DND-41 (cell line): ENCODE measurements at regions not wholly inside any gene's neighbourhood (a gene's known extent, or its start where the extent isn't known, plus 50 kb on each side); places are given as distances from the start of the nearest gene placed in this dataset.

Experiments used
- ATAC-seq: fragments of 200-7000 bp; cut with Tn5 transposase; 3 replicates; pipeline ENCODE4 v1.9.1; 2021; ENCODE audit warnings: low read depth; ENCODE audit not compliant: insufficient read depth
- DNase-seq: peaks from one replicate; pipeline ENCODE4 v3.0.0-alpha.2; 2020
- H2AFZ ChIP-seq: 2 replicates; pipeline ENCODE4 v1.6.0; 2012; ENCODE audit warnings: low read depth, low read length
- H3K27ac ChIP-seq: 2 replicates; pipeline ENCODE4 v1.5.1; 2012; ENCODE audit warnings: low read length, inconsistent platforms
- H3K27me3 ChIP-seq: fragments of 200-600 bp; sonication (generic); 2 replicates; pipeline ENCODE4 v1.6.0; 2012; ENCODE audit warnings: low read length, mild to moderate bottlenecking, inconsistent platforms; ENCODE audit not compliant: insufficient read depth, poor library complexity
- H3K36me3 ChIP-seq: 2 replicates; pipeline ENCODE4 v1.5.1; 2012; ENCODE audit warnings: low read length, inconsistent platforms; ENCODE audit not compliant: insufficient read depth
- H3K4me1 ChIP-seq: 2 replicates; pipeline ENCODE4 v1.5.1; 2012; ENCODE audit warnings: mild to moderate bottlenecking, low read length; ENCODE audit not compliant: insufficient read depth
- H3K4me2 ChIP-seq: 2 replicates; pipeline ENCODE4 v1.6.0; 2012; ENCODE audit warnings: mild to moderate bottlenecking, moderate library complexity, low read length, inconsistent platforms; ENCODE audit not compliant: insufficient read depth
- H3K4me3 ChIP-seq, 2 experiments: fragments of 200-600 bp in 1 of 2; shearing (Covaris generic) in 1 of 2; 2 replicates each; pipeline ENCODE4 v1.5.1; 2012 to 2016; ENCODE audit warnings: inconsistent platforms in 2 of 2, low read length in 2 of 2, mild to moderate bottlenecking in 2 of 2, low read depth in 1 of 2, moderate library complexity in 1 of 2
- H3K79me2 ChIP-seq: 2 replicates; pipeline ENCODE4 v1.6.0; 2012; ENCODE audit warnings: low read length, inconsistent platforms; ENCODE audit not compliant: insufficient read depth
- H3K9ac ChIP-seq: 2 replicates; pipeline ENCODE4 v1.6.0; 2012; ENCODE audit warnings: low read depth, mild to moderate bottlenecking, inconsistent platforms, low read length, moderate library complexity
- H3K9me3 ChIP-seq: 2 replicates; pipeline ENCODE4 v1.5.1; 2012; ENCODE audit warnings: low read length, moderate library complexity, mild to moderate bottlenecking, inconsistent platforms; ENCODE audit not compliant: insufficient read depth, severe bottlenecking
- H4K20me1 ChIP-seq: 2 replicates; pipeline ENCODE4 v1.6.0; 2012; ENCODE audit warnings: low read length; ENCODE audit not compliant: insufficient read depth
- EZH2 ChIP-seq: IDR thresholded peaks from 3 replicates; pipeline ENCODE4 v1.6.1; 2012; ENCODE audit warnings: borderline replicate concordance, low read depth, mild to moderate bottlenecking, moderate library complexity, low read length, inconsistent platforms; ENCODE audit not compliant: severe bottlenecking
- TF ChIP-seq, protein P1 (sequence below): IDR thresholded peaks from 2 replicates; pipeline ENCODE4 v1.5.1; 2012; ENCODE audit warnings: borderline replicate concordance, low read length, moderate library complexity, mild to moderate bottlenecking; ENCODE audit not compliant: poor library complexity, severe bottlenecking; ENCODE audit errors: extremely low read depth

DNA sequence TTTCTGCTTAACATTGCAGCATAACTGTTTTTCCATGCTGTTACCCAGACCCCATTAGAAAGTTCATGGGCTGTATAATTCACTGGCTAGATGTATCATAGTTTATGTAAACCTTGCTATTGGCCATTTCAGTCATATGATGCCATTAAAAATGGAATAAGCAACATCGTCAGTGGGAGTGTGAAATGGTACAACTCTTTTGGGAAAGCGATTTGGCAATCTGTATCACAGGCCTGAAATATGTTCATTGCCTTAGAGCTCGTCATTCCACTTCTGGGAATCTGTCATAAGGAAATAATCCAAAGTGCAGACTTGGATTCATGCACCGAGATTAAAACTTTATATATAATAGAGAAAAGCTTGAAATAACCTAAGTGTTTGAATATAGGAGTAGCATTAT lies 77.9 kb upstream of the KLF4 start:
- no peak overlapping the region for H3K4me2 ChIP-seq
- DNase-seq, result no peak
- H4K20me1 ChIP-seq, result no peaks in the 10 kb centered on the region
- no peaks in the 10 kb centered on the region for H3K79me2 ChIP-seq
- ATAC-seq, result no peak
- H3K36me3 ChIP-seq, result no peaks in the 10 kb centered on the region
- no peak overlapping the region for H3K27ac ChIP-seq
- no peak for TF ChIP-seq EZH2
- TF ChIP-seq, protein P1, sequence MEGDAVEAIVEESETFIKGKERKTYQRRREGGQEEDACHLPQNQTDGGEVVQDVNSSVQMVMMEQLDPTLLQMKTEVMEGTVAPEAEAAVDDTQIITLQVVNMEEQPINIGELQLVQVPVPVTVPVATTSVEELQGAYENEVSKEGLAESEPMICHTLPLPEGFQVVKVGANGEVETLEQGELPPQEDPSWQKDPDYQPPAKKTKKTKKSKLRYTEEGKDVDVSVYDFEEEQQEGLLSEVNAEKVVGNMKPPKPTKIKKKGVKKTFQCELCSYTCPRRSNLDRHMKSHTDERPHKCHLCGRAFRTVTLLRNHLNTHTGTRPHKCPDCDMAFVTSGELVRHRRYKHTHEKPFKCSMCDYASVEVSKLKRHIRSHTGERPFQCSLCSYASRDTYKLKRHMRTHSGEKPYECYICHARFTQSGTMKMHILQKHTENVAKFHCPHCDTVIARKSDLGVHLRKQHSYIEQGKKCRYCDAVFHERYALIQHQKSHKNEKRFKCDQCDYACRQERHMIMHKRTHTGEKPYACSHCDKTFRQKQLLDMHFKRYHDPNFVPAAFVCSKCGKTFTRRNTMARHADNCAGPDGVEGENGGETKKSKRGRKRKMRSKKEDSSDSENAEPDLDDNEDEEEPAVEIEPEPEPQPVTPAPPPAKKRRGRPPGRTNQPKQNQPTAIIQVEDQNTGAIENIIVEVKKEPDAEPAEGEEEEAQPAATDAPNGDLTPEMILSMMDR, result no peak
- no peaks in the 10 kb centered on the region for H3K9me3 ChIP-seq
- no peak overlapping the region for H2AFZ ChIP-seq
- no peaks in the 10 kb centered on the region for H3K4me1 ChIP-seq
- H3K27me3 ChIP-seq, result no peaks in the 10 kb centered on the region
- no peak overlapping the region for H3K4me3 ChIP-seq
- no peak overlapping the region for H3K9ac ChIP-seq

DNA sequence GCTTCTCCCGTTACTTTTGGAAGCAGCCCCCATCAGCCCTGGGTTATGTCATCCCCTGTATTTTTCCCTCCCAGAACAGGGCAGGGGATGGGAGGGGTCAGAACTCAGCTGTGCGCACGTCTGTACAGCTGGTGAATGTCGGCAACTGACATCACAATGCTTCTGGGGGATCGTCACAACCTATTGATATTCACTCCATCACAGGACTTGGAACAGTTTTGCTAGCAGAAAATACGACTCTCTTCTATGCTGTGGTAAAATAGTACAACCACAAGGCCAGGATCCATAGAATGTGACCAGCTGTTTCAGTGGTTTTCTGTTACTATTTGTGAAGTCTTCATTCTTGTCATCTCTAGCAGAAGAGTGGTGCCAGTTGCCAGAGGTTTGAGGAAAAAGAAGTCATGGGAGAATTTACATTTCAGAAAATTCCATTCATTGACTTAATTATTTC lies 77.1 kb upstream of the KLF4 start:
- H3K9ac ChIP-seq, result no peak overlapping the region
- H3K36me3 ChIP-seq, result no peaks in the 10 kb centered on the region
- no peak overlapping the region for H3K27ac ChIP-seq
- no peaks in the 10 kb centered on the region for H4K20me1 ChIP-seq
- H2AFZ ChIP-seq, result no peak overlapping the region
- no peaks in the 10 kb centered on the region for H3K79me2 ChIP-seq
- no peak for DNase-seq
- H3K4me1 ChIP-seq, result no peaks in the 10 kb centered on the region
- no peak for ATAC-seq
- no peak overlapping the region for H3K4me3 ChIP-seq
- no peaks in the 10 kb centered on the region for H3K27me3 ChIP-seq
- H3K9me3 ChIP-seq, result no peaks in the 10 kb centered on the region
- no peak for TF ChIP-seq EZH2
- TF ChIP-seq, protein P1, result no peak
- H3K4me2 ChIP-seq, result no peak overlapping the region

DNA sequence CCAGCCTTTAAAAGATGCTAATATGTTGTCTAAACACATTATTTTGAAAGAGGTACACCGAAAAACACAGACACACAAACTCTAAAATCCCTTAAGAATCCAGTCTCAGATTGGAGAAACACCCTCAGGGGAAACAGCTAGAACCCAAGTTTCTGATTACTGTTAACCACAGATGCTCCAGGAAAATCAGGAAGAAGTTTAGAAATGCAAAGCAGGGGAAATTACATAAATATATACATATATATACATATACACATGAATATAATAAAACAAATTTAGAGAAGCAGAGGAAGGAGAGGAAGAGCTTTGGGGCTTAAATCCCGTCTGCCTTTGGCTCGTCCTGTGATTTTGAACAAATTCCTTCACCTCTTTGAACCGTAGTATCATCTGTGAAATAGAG lies 73.2 kb upstream of the KLF4 start:
- Histone ChIP-seq H3K9me3 (no peaks in the 10 kb centered on the region), H3K4me2 (no peak overlapping the region), H3K27me3 (no peaks in the 10 kb centered on the region), H3K4me3 (no peak overlapping the region), H4K20me1 (no peaks in the 10 kb centered on the region), H2AFZ (no peak overlapping the region), H3K27ac (no peak overlapping the region), H3K79me2 (no peaks in the 10 kb centered on the region), H3K9ac (no peak overlapping the region), H3K36me3 (no peaks in the 10 kb centered on the region), H3K4me1 (no peaks in the 10 kb centered on the region)
- ATAC-seq (no peak), DNase-seq (no peak)
- TF ChIP-seq, protein P1, result no peak

DNA sequence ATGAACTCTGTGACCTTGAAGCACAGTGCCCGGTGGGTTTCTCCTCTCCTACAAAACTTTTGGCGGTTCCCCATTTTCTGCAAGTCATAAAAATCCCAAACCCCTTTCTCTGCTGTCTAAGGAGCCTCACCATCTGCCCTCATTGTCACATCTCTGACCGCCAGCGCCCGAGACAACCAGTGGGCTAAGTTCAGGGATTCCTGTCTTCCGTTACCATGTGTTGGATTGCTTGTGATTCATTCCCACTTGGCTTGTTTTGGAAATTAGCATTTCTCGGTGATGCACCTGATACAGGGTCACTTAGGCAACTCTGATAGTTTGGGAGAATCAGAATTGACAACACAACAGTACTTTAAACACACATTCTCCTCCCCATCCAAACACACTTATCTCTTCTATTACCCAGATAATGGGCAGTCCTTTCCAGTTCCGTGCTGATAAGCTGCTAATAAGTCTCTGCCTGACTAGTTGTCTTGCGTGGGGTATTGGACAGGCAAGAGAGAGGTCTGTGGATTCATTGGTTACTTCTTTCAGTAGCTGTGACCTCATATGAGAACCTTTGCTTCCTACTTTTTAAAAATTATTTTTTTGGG lies 70.0 kb upstream of the KLF4 start:
- no peak overlapping the region for H3K4me3 ChIP-seq
- H3K9me3 ChIP-seq, result no peaks in the 10 kb centered on the region
- H3K4me1 ChIP-seq, result no peaks in the 10 kb centered on the region
- no peak for TF ChIP-seq EZH2
- TF ChIP-seq, protein P1, result no peak
- no peak overlapping the region for H3K4me2 ChIP-seq
- H3K79me2 ChIP-seq, result no peaks in the 10 kb centered on the region
- no peak overlapping the region for H3K27ac ChIP-seq
- no peak for ATAC-seq
- no peak for DNase-seq
- H3K36me3 ChIP-seq, result no peaks in the 10 kb centered on the region
- no peaks in the 10 kb centered on the region for H4K20me1 ChIP-seq
- no peak overlapping the region for H3K9ac ChIP-seq
- H2AFZ ChIP-seq, result no peak overlapping the region
- no peaks in the 10 kb centered on the region for H3K27me3 ChIP-seq
